ENCODE measurements at regions not wholly inside any gene's neighbourhood (a gene's known extent, or its start where the extent isn't known, plus 50 kb on each side); places are given as distances from the start of the nearest gene placed in this dataset.

DNA sequence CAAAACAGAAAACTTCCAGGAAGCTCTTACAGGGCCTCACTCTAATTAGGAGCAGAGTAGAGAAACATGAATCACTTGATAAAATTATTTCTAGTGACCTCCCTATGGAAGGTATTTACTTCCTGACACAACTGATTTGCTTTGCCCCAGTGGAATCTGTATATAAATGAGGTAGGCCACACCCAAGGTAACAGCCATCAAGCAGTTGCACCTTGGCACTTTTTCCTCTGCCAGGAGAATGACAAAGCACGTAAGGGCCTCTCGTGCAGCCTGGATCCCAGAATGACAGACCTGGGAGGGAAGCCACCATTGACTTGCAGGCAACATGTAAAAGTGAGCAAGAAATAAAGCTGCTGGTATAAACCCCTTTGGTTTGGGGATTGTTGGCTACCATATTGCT lies 620.0 kb upstream of the SLC39A10 start:
- no peak for DNase-seq

DNA sequence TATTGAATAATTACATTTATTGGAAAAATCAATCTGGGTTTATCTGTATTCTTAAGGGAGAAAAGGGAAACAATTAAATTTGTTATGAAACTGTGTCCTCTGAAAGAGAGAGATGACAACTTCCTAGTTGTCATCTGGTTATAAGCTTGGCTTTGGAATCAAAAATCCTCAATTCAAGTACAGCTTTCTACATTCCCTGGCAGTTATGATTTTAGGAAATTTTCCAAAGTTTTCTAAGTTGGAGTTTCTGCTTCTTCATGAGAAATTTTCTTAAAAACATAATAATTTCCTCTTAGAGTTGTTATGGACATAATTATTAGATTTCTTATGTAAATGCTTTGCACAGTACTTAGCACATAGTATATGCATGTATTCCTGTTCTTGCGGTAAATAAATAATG lies 625.6 kb upstream of the SLC39A10 start:
- no peak for DNase-seq

- DNase-seq: no peak
Measured at GRCh38 chr2:195029804-195030654, 627.0 kb upstream of the SLC39A10 start.

GRCh38 chr2:195027947-195028346 lies 629.1 kb upstream of the SLC39A10 start:
- no peak for DNase-seq

GRCh38 chr2:195026261-195026660 lies 630.8 kb upstream of the SLC39A10 start:
- DNase-seq: no peak

GRCh38 chr2:195022508-195022830 lies 634.6 kb upstream of the SLC39A10 start:
- no peak for DNase-seq

- DNase-seq: no peak
Measured at GRCh38 chr2:195021711-195022507, 635.1 kb upstream of the SLC39A10 start.

GRCh38 chr2:195018462-195018861 lies 638.6 kb upstream of the SLC39A10 start:
- no peak for DNase-seq

- no peak for DNase-seq
Measured at GRCh38 chr2:195017890-195018289, 639.1 kb upstream of the SLC39A10 start.

DNA sequence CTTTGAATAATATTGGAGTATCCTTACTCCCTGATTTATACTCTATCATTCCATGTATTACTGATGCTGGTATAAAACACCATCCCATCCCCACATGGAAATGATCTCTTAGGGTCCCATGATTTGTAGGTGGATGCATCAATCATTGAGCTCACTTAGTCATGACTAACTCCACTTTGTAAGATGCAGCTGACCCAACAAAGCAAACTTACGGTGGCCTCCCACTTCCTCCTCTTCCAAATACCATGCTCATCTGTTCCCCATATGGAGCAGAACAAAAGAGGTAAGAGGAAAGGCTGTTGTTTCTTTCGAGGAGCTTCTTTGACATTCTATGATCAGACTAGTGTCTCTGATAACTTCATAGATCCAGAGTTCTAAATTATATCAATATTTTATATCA lies 640.2 kb upstream of the SLC39A10 start:
- no peak for DNase-seq

DNA sequence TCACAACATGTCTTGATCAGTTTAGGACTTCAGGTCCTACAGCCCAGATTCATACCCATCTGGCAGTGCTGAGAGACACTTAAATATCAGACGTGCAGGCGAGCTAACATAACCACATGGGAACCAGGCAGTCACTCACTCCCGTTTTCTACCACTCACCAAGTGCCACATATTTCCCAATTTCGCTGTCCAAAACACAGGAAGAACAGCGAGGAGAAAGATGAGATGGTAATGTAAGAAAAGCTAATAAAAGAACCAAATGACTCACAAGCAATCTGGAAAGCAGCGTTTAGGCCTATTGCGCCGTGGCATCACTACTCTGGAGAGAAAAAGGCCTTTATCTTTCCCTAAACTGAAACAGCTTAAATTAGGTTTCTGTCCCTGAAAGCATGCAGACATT lies 647.8 kb upstream of the SLC39A10 start:
- DNase-seq: no peak

- no peak for DNase-seq
Measured at GRCh38 chr2:195006856-195007255, 650.2 kb upstream of the SLC39A10 start.

DNA sequence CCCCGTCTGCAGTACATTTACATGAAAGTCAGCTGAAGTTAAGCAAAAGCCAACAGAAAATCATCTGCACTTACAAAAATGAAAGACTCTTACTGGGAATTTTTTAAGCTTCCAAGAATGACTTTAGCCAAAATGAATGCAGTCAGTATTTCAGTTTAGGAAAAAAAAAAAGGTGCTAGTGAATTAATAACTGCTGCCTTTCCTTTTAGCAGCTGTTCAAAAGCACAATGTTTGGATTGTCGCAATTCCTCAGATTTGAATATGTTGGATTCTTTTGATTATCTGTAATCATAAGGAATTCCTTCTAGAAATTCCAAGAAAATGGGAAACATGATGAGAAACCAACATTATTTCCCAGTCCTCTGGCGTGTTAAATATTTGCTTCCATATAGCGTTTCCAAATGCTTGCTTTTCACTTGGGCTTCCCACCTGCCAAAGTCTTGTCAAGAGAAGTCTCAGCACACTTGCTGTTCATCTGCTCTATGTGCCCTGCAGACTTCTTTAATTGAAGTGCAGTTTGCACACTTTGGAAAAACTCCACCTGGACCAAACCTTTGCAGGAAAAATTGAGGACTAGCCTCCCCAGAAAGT lies 653.0 kb upstream of the SLC39A10 start:
- no peak for DNase-seq

DNA sequence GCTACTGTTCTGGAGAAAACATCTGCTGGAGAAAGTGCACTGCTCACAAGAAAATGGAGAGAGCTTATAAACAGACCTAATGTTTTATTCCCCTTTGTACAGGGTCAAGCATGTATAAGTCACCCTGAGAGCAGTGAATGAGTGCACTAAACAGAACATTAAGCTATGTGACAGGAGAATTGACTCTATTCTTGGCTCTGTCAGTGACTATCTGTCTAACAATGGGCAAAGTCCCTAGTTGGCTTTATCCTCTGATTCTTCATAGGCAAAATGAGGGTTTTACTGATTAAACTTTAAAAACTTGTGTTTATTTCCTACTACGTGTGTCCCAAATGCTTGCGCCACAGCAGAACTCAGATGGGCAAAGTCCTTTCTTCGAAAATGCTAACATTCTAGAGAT lies 655.1 kb upstream of the SLC39A10 start:
- DNase-seq: no peak

DNA sequence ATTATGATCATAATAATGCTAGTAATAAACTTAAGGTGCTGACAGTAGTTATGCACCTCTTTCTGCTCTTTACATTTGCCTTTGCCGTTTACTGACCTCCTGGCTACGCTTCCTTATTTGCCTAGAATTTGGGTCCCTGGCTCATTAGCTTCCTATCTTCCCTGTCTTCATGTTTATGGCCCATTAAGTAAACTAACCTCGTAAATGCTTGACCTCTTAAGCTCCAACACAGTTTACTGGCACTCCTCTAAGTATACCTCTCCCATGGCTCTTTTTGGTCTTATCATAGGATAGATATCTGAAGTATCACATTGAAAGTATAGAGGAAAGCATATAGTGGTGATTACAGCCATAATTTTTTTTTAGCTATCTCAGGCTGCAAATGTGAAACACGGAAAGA lies 657.3 kb upstream of the SLC39A10 start:
- no peak for DNase-seq

GRCh38 chr2:194992648-194993047 lies 664.4 kb upstream of the SLC39A10 start:
- DNase-seq: no peak

DNA sequence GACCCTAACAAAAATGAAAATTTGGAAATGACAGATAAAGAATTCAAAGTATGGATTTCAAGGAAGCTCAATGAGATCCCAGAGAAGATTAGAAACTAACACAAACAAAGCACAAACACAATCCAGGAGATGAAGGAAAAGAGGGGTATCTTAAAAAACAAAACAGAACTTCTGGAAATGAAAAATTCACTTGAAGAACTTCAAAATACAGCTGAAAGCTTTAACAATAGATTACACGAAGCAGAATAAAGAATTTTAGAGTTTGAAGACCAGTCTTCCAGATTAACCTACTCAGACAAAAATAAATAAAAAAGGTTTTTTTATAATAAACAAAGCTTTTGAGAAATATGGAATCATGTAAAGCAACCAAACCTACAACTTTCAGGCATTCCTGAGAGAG lies 671.8 kb upstream of the SLC39A10 start:
- DNase-seq: no peak

- DNase-seq: no peak
Measured at GRCh38 chr2:194962254-194962653, 694.8 kb upstream of the SLC39A10 start.

GRCh38 chr2:194954218-194954617 lies 702.8 kb upstream of the SLC39A10 start:
- DNase-seq: no peak

- DNase-seq: no peak
Measured at GRCh38 chr2:194946826-194947225, 710.2 kb upstream of the SLC39A10 start.

- no peak for DNase-seq
Measured at GRCh38 chr2:194938066-194938465, 719.0 kb upstream of the SLC39A10 start.

DNA sequence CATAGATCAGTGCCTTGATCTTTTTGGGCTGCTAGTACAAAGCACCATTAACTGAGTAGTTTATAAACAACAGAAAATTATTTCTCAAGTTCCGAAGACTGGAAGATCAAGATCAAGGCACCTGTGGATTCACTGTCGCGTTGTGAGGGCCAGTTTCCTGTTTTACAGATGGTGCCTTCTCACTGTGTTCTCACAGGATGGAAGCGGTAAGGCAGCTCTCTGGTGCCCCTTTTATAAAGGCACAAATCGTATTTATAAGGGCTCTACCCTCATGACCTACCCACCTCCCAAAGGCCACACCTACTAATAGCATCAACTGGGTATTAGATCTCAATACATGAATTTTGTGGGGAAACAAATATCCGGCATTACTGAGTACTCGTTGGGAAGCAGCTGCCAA lies 729.5 kb upstream of the SLC39A10 start:
- DNase-seq: no peak

- no peak for DNase-seq
Measured at GRCh38 chr2:194926873-194927272, 730.2 kb upstream of the SLC39A10 start.

DNA sequence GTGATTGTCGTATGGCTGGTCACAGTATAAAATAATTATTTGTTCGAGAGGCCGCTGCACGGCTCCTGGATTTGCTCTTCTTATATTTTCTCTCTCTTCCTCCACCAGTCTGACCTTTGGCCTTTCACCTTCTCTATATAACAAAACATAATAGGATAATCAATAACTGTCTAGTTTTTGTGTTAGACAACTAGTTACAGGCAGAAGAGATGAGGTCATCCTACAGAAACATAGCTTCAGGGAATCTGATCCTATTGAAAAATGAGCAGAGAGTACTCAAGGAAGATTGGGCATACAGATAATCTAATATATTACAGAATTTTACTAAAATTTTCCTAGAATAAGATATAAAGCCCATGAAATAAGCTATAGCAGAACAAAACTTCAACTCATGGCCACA lies 731.3 kb upstream of the SLC39A10 start:
- DNase-seq: no peak
